Gastroesophageal sphincter (tissue), 4 donors: ENCODE measurements at regions not wholly inside any gene's neighbourhood (a gene's known extent, or its start where the extent isn't known, plus 50 kb on each side); places are given as distances from the start of the nearest gene placed in this dataset.
"Not testable (repeated sequence)": the region's sequence is repeated elsewhere in the genome, so short reads cannot be mapped to it uniquely, and the experiment has no call there.

Experiments used
- ATAC-seq: fragments of 150-250 bp; one replicate; pipeline ENCODE4 v1.9.1; 2016; ENCODE audit warnings: mild to moderate bottlenecking, moderate library complexity
- H3K27ac ChIP-seq, 4 donors: fragments of 200-600 bp; sonication (generic) in 3 of 4; 1 replicate in 3 of 4; 2 replicates in 1 of 4; pipeline ENCODE4 v1.5.1; 2016 to 2019
- H3K27me3 ChIP-seq: fragments of 200-600 bp; sonication (generic); one replicate; pipeline ENCODE4 v1.5.1; 2019
- H3K36me3 ChIP-seq, 2 donors: fragments of 200-600 bp; sonication (generic); one replicate each; pipeline ENCODE4 v1.5.1; 2019; ENCODE audit warnings: control low read depth in 1 of 2
- H3K4me1 ChIP-seq, 3 donors: fragments of 200-600 bp; sonication (generic); 1 replicate in 2 of 3; 2 replicates in 1 of 3; pipeline ENCODE4 v1.5.1; 2016 to 2019; ENCODE audit warnings: control low read depth in 2 of 3
- H3K4me3 ChIP-seq, 2 donors: fragments of 200-600 bp; sonication (generic); one replicate each; pipeline ENCODE4 v1.5.1; 2019; ENCODE audit warnings: mild to moderate bottlenecking in 1 of 2, moderate library complexity in 1 of 2
- H3K9me3 ChIP-seq, 3 donors: fragments of 200-600 bp; sonication (generic); one replicate each; pipeline ENCODE4 v1.5.1; 2017 to 2019; ENCODE audit warnings: control low read depth in 2 of 3
- CTCF ChIP-seq, 4 experiments: fragments of 200-600 bp in 2 of 4; fragments of 450-650 bp in 2 of 4; sonication (generic) in 1 of 4; IDR thresholded peaks; one replicate each; pipeline ENCODE4 v1.5.1; 2017 to 2019; ENCODE audit warnings: antibody characterized with exemption in 4 of 4, mild to moderate bottlenecking in 2 of 4, moderate library complexity in 2 of 4
- EP300 ChIP-seq: sonication (generic); formaldehyde crosslinking; IDR thresholded peaks from one replicate; pipeline ENCODE4 v1.6.1; 2017; ENCODE audit warnings: antibody characterized with exemption, mild to moderate bottlenecking
- POLR2A ChIP-seq, 2 donors: fragments of 450-650 bp; IDR thresholded peaks; one replicate each; pipeline ENCODE4 v1.6.1; 2017; ENCODE audit warnings: antibody characterized with exemption in 2 of 2, mild to moderate bottlenecking in 2 of 2, moderate library complexity in 1 of 2
- POLR2AphosphoS5 ChIP-seq: sonication (generic); formaldehyde crosslinking; IDR thresholded peaks from one replicate; pipeline ENCODE4 v1.6.1; 2017; ENCODE audit warnings: antibody characterized with exemption
- WGBS, 2 donors: methylation state at CpG; one replicate each; pipeline ENCODE4 v1.1.5; 2018; ENCODE audit warnings: low coverage in 1 of 2; 5-methylcytosine and 5-hydroxymethylcytosine counted together

GRCh38 chr3:152682477-152682876, 152.5 kb upstream of the P2RY1 start:
- TF ChIP-seq EP300 (no peak), POLR2AphosphoS5 (no peak), CTCF (IDR thresholded peaks at IDR 0.05) (no peak), POLR2A (IDR thresholded peaks at IDR 0.05) (no peak)
- Histone ChIP-seq H3K27me3 (no peaks in the 10 kb centered on the region), H3K4me1 (no peaks in the 10 kb centered on the region), H3K27ac (no peak overlapping the region), H3K36me3 (no peaks in the 10 kb centered on the region), H3K9me3 (no peaks in the 10 kb centered on the region), H3K4me3 (no peak overlapping the region)
- ATAC-seq: no peak

GRCh38 chr3:152683521-152683999, 151.4 kb upstream of the P2RY1 start:
- Histone ChIP-seq H3K9me3 (no peaks in the 10 kb centered on the region), H3K27me3 (no peaks in the 10 kb centered on the region), H3K27ac (no peak overlapping the region), H3K4me1 (no peaks in the 10 kb centered on the region), H3K4me3 (no peak overlapping the region), H3K36me3 (no peaks in the 10 kb centered on the region)
- 93 to 100% methylated on average over 1 to 4 of the region's 9 CpGs for WGBS, 2 donors
- no peak for ATAC-seq
- TF ChIP-seq POLR2A (IDR thresholded peaks at IDR 0.05) (no peak), CTCF (IDR thresholded peaks at IDR 0.05) (no peak), EP300 (no peak), POLR2AphosphoS5 (no peak)

- Histone ChIP-seq H3K27ac (no peak overlapping the region), H3K27me3 (no peaks in the 10 kb centered on the region), H3K9me3 (no peaks in the 10 kb centered on the region), H3K4me1 (no peaks in the 10 kb centered on the region), H3K4me3 (no peak overlapping the region), H3K36me3 (no peaks in the 10 kb centered on the region)
- WGBS, 2 donors: no CpG with 5 or more reads among the region's 1 CpG
- no peak for ATAC-seq
- TF ChIP-seq POLR2AphosphoS5 (no peak), CTCF (IDR thresholded peaks at IDR 0.05) (no peak), POLR2A (IDR thresholded peaks at IDR 0.05) (no peak), EP300 (no peak)
These were observed 150.7 kb upstream of the P2RY1 start for GRCh38 chr3:152684279-152684678.

GRCh38 chr3:152688313-152688712, 146.6 kb upstream of the P2RY1 start:
- Histone ChIP-seq H3K36me3 (no peaks in the 10 kb centered on the region), H3K4me1 (no peaks in the 10 kb centered on the region), H3K4me3 (no peak overlapping the region), H3K9me3 (no peaks in the 10 kb centered on the region), H3K27me3 (no peaks in the 10 kb centered on the region), H3K27ac (no peak overlapping the region)
- ATAC-seq: no peak
- TF ChIP-seq EP300 (no peak), CTCF (IDR thresholded peaks at IDR 0.05) (no peak), POLR2AphosphoS5 (no peak), POLR2A (IDR thresholded peaks at IDR 0.05) (no peak)
- 20 to 51% methylated on average over 1 to 5 of the region's 5 CpGs for WGBS, 2 donors

GRCh38 chr3:152692326-152692725, 142.6 kb upstream of the P2RY1 start:
- H3K36me3 ChIP-seq, H3K9me3 ChIP-seq, H3K27me3 ChIP-seq, H3K4me1 ChIP-seq, H3K4me3 ChIP-seq, H3K27ac ChIP-seq, ATAC-seq: not testable (repeated sequence)
- WGBS, 2 donors: 77% methylated on average over 2 of the region's 2 CpGs; no CpG with 5 or more reads in 1 of the 2 donors

- not testable (repeated sequence) for ATAC-seq, H3K36me3 ChIP-seq, H3K4me1 ChIP-seq, H3K27me3 ChIP-seq, H3K9me3 ChIP-seq, H3K27ac ChIP-seq, H3K4me3 ChIP-seq
- WGBS, 2 donors: 91 to 100% methylated on average over 1 of the region's 1 CpG
These were observed 141.2 kb upstream of the P2RY1 start for GRCh38 chr3:152693521-152694250.
